ENCODE measurements at regions not wholly inside any gene's neighbourhood (a gene's known extent, or its start where the extent isn't known, plus 50 kb on each side); places are given as distances from the start of the nearest gene placed in this dataset.

DNA sequence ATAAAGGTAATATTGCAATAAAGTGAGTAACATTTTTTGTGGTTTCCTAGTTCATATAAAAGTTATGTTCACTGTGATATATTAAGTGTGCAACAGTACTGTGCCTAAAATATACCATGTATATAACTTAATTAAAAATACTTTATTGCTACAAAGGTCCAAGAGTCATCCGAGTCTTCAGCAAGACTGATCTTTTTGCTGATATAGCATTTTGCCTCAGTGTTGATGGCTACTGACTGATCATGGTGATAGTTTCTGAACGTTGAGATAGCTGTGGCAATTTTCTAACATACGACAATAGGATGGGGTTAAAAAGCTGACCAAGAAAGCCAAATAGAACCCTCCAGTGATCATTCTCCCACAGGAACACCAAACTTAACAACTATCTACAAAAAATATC, 1302.7 kb downstream of the TECRL start:
- TF ChIP-seq EZH2 (IDR thresholded peaks at IDR 0.05; ENCODE audit: borderline replicate concordance, low read depth, low read length, poor library complexity, severe bottlenecking) = no peak
- TF ChIP-seq CTCF (conservative IDR thresholded peaks at IDR 0.05; ENCODE audit: low read depth, low read length) = no peak

Data from A673 (cell line).